ENCODE measurements at regions not wholly inside any gene's neighbourhood (a gene's known extent, or its start where the extent isn't known, plus 50 kb on each side); places are given as distances from the start of the nearest gene placed in this dataset.

DNA sequence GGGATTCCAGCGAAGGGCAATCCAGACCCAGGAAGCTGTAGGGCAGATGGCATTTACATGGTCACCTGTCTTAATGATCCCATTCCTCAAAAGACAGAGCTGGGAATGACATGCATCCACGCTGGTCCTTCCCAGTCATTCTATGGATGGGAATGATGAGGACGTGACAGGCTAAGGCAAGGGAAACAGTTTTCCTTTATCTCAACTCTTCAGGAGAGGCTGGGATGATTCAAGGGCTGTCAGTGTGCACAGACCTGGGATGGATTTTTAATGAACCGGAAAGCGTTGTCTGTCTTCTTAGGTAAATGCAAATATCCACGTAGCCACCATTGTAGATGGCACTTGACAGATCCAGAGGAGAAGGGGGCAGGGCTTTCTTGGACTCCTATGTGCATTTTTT, 483.2 kb upstream of the EEF2KMT start:
- TF ChIP-seq, protein P1, sequence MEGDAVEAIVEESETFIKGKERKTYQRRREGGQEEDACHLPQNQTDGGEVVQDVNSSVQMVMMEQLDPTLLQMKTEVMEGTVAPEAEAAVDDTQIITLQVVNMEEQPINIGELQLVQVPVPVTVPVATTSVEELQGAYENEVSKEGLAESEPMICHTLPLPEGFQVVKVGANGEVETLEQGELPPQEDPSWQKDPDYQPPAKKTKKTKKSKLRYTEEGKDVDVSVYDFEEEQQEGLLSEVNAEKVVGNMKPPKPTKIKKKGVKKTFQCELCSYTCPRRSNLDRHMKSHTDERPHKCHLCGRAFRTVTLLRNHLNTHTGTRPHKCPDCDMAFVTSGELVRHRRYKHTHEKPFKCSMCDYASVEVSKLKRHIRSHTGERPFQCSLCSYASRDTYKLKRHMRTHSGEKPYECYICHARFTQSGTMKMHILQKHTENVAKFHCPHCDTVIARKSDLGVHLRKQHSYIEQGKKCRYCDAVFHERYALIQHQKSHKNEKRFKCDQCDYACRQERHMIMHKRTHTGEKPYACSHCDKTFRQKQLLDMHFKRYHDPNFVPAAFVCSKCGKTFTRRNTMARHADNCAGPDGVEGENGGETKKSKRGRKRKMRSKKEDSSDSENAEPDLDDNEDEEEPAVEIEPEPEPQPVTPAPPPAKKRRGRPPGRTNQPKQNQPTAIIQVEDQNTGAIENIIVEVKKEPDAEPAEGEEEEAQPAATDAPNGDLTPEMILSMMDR (IDR thresholded peaks at IDR 0.05; ENCODE audit: insufficient read depth, low read length, poor library complexity, severe bottlenecking), result no peak
- TF ChIP-seq EZH2phosphoT487 (conservative IDR thresholded peaks at IDR 0.05; ENCODE audit: low read length), result no peak

Data from SU-DHL-6 (cell line).